MM.1S (cell line): ENCODE measurements at regions not wholly inside any gene's neighbourhood (a gene's known extent, or its start where the extent isn't known, plus 50 kb on each side); places are given as distances from the start of the nearest gene placed in this dataset.

Experiments
- DNase-seq: peaks from one replicate; pipeline ENCODE4 v3.0.0-alpha.2; 2015
- H2AFZ ChIP-seq: fragments of 300-600 bp; sonication (generic); 2 replicates; pipeline ENCODE4 v1.6.0; 2016; ENCODE audit warnings: antibody characterized with exemption, low read length
- H3F3A ChIP-seq: fragments of 300-600 bp; sonication (generic); 2 replicates; pipeline ENCODE4 v1.6.1; 2016; ENCODE audit warnings: mild to moderate bottlenecking, antibody characterized with exemption, low read length, moderate library complexity, mixed read lengths; ENCODE audit not compliant: insufficient read depth
- H3K27ac ChIP-seq: fragments of 300-600 bp; sonication (generic); 2 replicates; pipeline ENCODE4 v1.5.1; 2016; ENCODE audit warnings: mild to moderate bottlenecking, low read length
- H3K27me3 ChIP-seq: fragments of 300-600 bp; sonication (generic); replicated peaks from 2 replicates; pipeline ENCODE4 v1.6.0; 2016; ENCODE audit warnings: low read length; ENCODE audit not compliant: insufficient read depth
- H3K36me3 ChIP-seq: fragments of 300-600 bp; sonication (generic); replicated peaks from 2 replicates; pipeline ENCODE4 v1.6.1; 2016; ENCODE audit warnings: mild to moderate bottlenecking, low read length, mixed read lengths; ENCODE audit not compliant: insufficient read depth
- H3K4me1 ChIP-seq: fragments of 300-600 bp; sonication (generic); 2 replicates; pipeline ENCODE4 v1.6.1; 2016; ENCODE audit warnings: low read length, mixed read lengths
- H3K4me2 ChIP-seq: fragments of 300-600 bp; sonication (generic); 2 replicates; pipeline ENCODE4 v1.6.0; 2016; ENCODE audit warnings: low read depth, low read length
- H3K4me3 ChIP-seq: fragments of 300-600 bp; sonication (generic); 2 replicates; pipeline ENCODE4 v1.5.1; 2016; ENCODE audit warnings: low read length, mixed read lengths
- H3K79me2 ChIP-seq: fragments of 300-600 bp; sonication (generic); 2 replicates; pipeline ENCODE4 v1.6.1; 2016; ENCODE audit warnings: mixed run types, low read length, mixed read lengths
- H3K9ac ChIP-seq: fragments of 300-600 bp; sonication (generic); 2 replicates; pipeline ENCODE4 v1.6.1; 2016; ENCODE audit warnings: low read length, mixed read lengths
- H3K9me2 ChIP-seq: fragments of 300-600 bp; sonication (generic); replicated peaks from 2 replicates; pipeline ENCODE4 v1.6.1; 2016; ENCODE audit warnings: mild to moderate bottlenecking, low read length, mixed read lengths; ENCODE audit not compliant: insufficient read depth
- H3K9me3 ChIP-seq: fragments of 300-600 bp; sonication (generic); replicated peaks from 2 replicates; pipeline ENCODE4 v1.6.1; 2016; ENCODE audit warnings: mild to moderate bottlenecking, low read length, mixed read lengths; ENCODE audit not compliant: insufficient read depth
- H4K20me1 ChIP-seq: fragments of 300-600 bp; sonication (generic); 2 replicates; pipeline ENCODE4 v1.6.1; 2016; ENCODE audit warnings: mild to moderate bottlenecking, low read length, moderate library complexity, mixed read lengths; ENCODE audit not compliant: insufficient read depth
- EZH2 ChIP-seq: fragments of 300-600 bp; sonication (generic); optimal IDR thresholded peaks from 2 replicates; pipeline ENCODE3; 2017; ENCODE audit warnings: low read depth, mild to moderate bottlenecking, antibody characterized with exemption, low read length, mixed read lengths
- EZH2phosphoT487 ChIP-seq: fragments of 300-600 bp; sonication (generic); IDR thresholded peaks from 2 replicates; pipeline ENCODE4 v1.6.1; 2018; ENCODE audit warnings: antibody characterized with exemption, low read length
- TF ChIP-seq, protein P1 (sequence below): fragments of 300-600 bp; sonication (generic); IDR thresholded peaks from 2 replicates; pipeline ENCODE4 v1.5.1; 2016; ENCODE audit warnings: antibody characterized with exemption, low read length, mixed read lengths

DNA sequence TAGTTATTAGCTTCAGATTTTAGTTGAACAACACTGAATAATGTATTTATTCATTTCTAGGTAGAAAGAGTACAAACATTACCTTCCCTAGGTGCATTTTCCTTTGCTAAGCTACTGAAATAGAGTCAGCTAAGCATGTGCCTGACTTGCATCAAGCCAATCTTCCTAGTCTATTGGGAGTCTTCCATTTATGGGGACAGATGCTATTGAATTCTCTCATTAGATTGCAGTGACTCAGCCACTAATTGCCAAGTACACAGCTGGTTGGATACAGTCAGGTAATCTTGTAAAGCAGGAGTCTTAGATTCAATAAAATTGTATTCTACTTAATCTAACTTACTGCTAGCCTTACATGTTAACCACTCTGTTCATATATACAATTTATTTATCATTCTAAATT is 55.2 kb upstream of the RPS13 start:
- Histone ChIP-seq H3F3A (peaks cover 3% of the 10 kb centered on the region; the same call in 1 of the 2 replicates), H3K27ac (no peak overlapping the region), H3K4me2 (no peak overlapping the region), H3K4me1 (no peaks in the 10 kb centered on the region), H3K9ac (no peak overlapping the region), H3K36me3 (no peaks in the 10 kb centered on the region; the same call in 1 of the 2 replicates), H3K4me3 (no peak overlapping the region), H2AFZ (no peak overlapping the region), H4K20me1 (no peaks in the 10 kb centered on the region), H3K79me2 (no peaks in the 10 kb centered on the region), H3K9me3 (no peaks in the 10 kb centered on the region), H3K9me2 (no peaks in the 10 kb centered on the region), H3K27me3 (no peaks in the 10 kb centered on the region)
- no peak for TF ChIP-seq EZH2phosphoT487
- TF ChIP-seq, protein P1, sequence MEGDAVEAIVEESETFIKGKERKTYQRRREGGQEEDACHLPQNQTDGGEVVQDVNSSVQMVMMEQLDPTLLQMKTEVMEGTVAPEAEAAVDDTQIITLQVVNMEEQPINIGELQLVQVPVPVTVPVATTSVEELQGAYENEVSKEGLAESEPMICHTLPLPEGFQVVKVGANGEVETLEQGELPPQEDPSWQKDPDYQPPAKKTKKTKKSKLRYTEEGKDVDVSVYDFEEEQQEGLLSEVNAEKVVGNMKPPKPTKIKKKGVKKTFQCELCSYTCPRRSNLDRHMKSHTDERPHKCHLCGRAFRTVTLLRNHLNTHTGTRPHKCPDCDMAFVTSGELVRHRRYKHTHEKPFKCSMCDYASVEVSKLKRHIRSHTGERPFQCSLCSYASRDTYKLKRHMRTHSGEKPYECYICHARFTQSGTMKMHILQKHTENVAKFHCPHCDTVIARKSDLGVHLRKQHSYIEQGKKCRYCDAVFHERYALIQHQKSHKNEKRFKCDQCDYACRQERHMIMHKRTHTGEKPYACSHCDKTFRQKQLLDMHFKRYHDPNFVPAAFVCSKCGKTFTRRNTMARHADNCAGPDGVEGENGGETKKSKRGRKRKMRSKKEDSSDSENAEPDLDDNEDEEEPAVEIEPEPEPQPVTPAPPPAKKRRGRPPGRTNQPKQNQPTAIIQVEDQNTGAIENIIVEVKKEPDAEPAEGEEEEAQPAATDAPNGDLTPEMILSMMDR = no peak
- TF ChIP-seq EZH2 = no peak
- DNase-seq = no peak

- TF ChIP-seq EZH2 = no peak
- TF ChIP-seq, protein P1 = no peak
- no peak for TF ChIP-seq EZH2phosphoT487
- H3K9ac ChIP-seq = no peak overlapping the region
- H3K4me2 ChIP-seq = no peak overlapping the region
- DNase-seq = no peak
- H3F3A ChIP-seq = peaks cover 3% of the 10 kb centered on the region; the same call in 1 of the 2 replicates
- no peaks in the 10 kb centered on the region for H3K9me2 ChIP-seq
- H3K9me3 ChIP-seq = no peaks in the 10 kb centered on the region
- no peaks in the 10 kb centered on the region for H3K79me2 ChIP-seq
- no peaks in the 10 kb centered on the region; the same call in 1 of the 2 replicates for H3K36me3 ChIP-seq
- no peaks in the 10 kb centered on the region for H3K27me3 ChIP-seq
- H3K4me1 ChIP-seq = no peaks in the 10 kb centered on the region
- no peak overlapping the region for H3K4me3 ChIP-seq
- no peak overlapping the region for H2AFZ ChIP-seq
- no peak overlapping the region for H3K27ac ChIP-seq
- no peaks in the 10 kb centered on the region for H4K20me1 ChIP-seq
Observed at GRCh38 chr11:17129003-17129402, 51.5 kb upstream of the RPS13 start.
